Omental fat pad (tissue), 3 donors: ENCODE measurements at regions not wholly inside any gene's neighbourhood (a gene's known extent, or its start where the extent isn't known, plus 50 kb on each side); places are given as distances from the start of the nearest gene placed in this dataset.

Experiments
- ATAC-seq: fragments of 150-250 bp; one replicate; pipeline ENCODE4 v1.9.1; 2016; ENCODE audit warnings: mild to moderate bottlenecking, moderate library complexity; ENCODE audit not compliant: low FRiP score
- DNase-seq: peaks from one replicate; pipeline ENCODE4 v3.0.0-alpha.2; 2019; ENCODE audit warnings: low spot score
- TF ChIP-seq, protein P1 (sequence below), 3 donors: fragments of 450-650 bp; IDR thresholded peaks; one replicate each; pipeline ENCODE4 v1.5.1; 2016 to 2017; ENCODE audit warnings: antibody characterized with exemption in 3 of 3, mild to moderate bottlenecking in 3 of 3, moderate library complexity in 2 of 3

DNA sequence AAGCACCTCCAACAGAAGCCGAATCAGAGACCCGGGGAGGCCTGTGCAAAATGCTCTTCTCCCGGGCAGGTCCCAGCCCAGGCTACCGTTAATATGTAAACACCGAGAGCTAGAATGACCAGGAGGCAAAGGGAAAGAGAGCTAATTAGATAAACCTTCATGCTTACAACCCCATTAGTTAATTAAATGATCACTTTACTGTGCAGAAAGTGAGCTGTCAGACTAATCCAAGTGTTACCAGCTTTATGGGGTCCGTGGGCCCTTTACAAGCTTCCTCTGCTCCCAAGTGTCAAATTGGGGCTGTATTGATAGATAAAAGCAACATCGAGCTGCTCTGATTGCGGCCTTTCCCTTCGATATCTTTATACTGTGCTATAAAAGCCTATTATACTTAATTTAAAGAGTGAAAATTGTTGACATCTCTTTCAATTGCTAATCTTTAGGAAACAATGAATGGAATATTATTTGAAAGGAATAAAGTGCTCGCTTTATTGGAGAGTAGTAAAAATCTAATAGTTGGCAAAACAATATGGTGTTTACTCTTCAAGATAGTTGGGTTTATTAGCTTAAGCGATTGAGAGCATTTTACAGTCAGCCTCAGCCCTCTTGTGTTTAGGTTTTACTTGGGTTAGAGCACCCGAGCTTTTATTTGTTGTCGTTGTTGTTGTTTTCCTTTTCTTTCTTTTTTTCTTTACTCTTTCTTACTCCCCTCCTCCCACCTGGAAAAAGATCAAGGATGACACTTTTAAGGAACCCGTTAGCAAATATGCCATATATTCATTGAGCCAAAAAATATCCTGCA is 189.3 kb upstream of the GPR12 start:
- no peak for ATAC-seq
- TF ChIP-seq, protein P1, sequence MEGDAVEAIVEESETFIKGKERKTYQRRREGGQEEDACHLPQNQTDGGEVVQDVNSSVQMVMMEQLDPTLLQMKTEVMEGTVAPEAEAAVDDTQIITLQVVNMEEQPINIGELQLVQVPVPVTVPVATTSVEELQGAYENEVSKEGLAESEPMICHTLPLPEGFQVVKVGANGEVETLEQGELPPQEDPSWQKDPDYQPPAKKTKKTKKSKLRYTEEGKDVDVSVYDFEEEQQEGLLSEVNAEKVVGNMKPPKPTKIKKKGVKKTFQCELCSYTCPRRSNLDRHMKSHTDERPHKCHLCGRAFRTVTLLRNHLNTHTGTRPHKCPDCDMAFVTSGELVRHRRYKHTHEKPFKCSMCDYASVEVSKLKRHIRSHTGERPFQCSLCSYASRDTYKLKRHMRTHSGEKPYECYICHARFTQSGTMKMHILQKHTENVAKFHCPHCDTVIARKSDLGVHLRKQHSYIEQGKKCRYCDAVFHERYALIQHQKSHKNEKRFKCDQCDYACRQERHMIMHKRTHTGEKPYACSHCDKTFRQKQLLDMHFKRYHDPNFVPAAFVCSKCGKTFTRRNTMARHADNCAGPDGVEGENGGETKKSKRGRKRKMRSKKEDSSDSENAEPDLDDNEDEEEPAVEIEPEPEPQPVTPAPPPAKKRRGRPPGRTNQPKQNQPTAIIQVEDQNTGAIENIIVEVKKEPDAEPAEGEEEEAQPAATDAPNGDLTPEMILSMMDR (IDR thresholded peaks at IDR 0.05) = no peak
- DNase-seq = no peak

DNA sequence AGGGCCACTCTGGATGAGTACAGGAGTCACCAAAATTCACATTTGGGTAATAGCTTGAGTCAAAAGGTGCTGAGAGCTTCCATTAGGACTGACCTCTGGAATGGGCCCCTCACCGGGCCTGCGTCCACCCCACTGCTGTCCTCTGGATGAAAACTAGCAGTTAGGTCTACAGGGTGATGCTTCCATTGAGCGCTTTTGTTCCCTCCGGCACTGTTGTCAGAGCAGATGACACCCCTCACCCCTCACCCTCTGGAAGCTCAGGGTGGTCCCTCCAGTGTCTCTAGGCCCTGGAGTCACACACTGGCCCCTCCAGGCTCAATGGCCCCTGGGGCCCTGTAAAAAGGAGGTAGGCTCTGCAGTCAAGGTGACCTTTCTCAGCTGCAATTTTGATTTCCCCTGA is 187.8 kb upstream of the GPR12 start:
- ATAC-seq (no peak), DNase-seq (no peak)
- TF ChIP-seq, protein P1 (IDR thresholded peaks at IDR 0.05) = no peak

DNA sequence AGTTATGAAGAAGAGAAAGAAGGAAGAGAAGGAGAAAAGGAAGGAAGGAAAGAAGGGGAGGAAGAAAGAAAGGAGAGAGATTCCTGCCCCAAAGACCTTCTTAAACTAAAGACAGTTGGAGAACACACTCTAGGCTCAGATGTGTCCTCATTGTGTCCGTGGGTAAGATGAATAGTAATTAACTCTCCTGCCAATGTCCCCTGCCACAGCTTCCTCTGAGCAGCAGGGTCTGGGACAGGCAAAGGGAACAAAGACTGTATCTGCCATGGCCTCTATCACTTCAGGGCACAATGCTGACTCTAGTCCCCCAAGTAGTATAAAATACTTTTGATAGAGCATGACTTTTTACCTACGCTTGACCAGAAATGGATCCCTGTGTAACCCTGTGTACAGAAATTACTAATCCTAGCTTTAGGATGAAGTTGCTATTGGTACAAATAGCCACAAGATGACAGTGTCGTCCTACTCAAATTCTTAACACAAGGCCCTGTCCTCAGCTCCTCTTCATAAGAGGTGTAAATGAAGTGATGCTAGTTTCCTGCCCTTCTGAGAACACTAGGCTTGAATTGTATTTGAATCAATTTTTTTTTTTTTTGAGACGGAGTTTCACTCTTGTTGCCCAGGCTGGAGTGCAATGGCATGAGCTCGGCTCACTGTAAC is 186.2 kb upstream of the GPR12 start:
- DNase-seq (no peak), ATAC-seq (no peak)
- TF ChIP-seq, protein P1 (IDR thresholded peaks at IDR 0.05) = peak in 1 of 3 donors; percentile 54

DNA sequence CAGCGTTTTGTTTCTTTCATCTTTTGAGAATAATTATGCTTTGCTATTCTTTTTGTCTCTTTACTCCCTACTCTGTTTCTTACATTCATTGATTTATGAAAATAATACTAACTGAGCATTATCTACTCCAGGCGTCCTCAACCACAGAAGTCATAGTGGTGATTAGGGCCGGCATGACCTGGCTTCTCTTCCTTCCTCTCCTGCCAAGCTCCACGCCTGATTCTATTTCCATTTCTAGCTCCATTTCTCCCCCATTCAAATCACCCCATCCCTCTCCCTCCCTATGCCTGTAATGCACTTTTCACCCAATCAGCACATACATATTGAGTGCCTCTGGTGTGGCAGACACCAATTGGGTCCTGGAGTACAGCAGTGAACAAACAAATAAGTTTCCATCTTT is 183.2 kb upstream of the GPR12 start:
- DNase-seq = no peak
- ATAC-seq = no peak
- TF ChIP-seq, protein P1 (IDR thresholded peaks at IDR 0.05) = no peak

DNA sequence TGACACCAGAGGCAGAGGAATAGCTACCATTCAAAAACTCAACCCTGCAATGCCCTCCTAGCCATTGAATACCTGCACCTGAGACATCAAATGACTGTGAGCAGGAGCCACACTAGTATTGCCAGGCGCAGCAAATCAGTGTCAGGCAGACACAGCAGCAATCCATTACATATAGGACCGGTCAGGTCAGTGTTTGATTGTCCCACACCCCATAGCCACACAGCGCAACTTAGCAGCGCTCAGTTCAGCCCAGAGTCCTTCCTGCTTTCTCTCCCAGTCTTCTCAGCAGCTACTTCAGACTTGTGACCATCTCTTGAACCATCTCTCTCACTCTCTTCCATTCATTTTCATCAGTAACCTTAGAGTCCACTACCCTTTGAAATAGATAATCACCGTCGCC is 181.6 kb upstream of the GPR12 start:
- no peak for ATAC-seq
- TF ChIP-seq, protein P1 (IDR thresholded peaks at IDR 0.05) = no peak

DNA sequence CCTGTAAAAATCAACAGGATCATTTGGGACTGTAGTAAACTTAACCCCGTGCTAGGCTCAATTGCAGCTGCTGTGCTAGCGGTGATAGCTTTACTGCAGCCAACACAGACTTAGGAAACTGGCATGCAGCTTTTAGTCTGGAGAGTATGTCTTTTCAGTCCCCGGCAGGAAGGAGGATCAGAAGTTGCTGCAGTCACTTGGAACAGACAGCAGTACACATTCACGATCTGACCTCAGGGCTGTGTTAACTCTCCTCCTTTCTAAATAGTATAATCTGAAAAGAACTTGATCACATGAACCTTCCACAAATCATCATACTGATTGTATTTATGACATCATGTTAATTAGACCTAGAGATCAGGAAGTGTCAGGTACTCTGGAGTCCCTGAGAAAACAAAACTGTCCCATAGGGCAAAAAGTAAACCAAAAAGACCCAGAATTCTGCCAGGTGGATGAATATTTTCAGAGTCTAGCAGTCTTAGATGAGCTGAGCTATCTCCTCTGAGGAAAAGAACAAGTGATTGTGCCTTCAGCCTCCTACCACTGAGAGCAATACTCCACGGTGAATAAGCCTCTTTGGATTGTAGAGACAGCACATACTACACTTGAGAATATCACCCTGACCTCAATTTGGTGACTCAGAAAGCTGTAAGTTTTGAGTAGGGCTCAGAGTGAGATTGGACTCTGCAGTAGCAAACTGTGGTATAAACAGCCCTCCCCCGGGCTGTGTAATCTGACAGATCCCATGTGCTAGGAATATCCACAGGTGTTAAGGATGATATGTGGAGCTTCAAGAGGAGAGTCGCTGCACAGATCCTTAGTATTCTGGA is 181.0 kb upstream of the GPR12 start:
- ATAC-seq = no peak
- no peak for DNase-seq
- TF ChIP-seq, protein P1 (IDR thresholded peaks at IDR 0.05) = no peak

More for the DNA sequence above, 181.6 kb upstream of the GPR12 start:
- DNase-seq = no peak
